ENCODE measurements at regions not wholly inside any gene's neighbourhood (a gene's known extent, or its start where the extent isn't known, plus 50 kb on each side); places are given as distances from the start of the nearest gene placed in this dataset.

DNA sequence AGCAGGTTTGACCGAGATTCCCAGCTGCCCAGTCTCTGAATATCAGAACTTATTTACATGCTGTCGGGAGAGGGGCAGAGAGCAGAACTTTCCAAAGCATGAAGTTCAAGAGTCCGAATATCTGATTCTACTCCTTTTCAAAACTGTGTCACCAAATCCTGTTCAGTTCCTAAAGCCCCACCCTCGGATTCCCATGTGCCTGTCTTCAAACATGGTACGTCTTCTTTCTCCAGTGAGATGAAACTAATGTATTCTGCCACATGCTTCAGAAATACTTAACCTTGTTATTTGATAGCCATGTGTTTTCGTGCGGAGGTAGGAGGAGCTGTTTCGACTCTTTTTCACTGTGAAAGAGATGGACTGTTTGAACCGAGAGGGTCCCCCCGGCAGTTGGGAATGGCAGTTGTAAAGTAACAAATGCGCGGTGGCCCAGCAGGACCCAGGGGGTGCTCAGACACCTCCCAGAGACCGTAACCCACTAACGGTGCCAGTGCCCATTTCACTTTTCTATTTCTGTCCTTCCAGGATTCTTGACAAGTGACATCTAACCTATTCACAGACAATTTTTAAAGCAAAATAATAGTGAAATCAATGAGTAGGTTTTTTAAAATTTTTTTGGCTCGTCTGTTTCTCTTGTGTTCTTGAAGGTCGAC is 67.2 kb downstream of the ZBTB18 start:
- TF ChIP-seq, protein P1, sequence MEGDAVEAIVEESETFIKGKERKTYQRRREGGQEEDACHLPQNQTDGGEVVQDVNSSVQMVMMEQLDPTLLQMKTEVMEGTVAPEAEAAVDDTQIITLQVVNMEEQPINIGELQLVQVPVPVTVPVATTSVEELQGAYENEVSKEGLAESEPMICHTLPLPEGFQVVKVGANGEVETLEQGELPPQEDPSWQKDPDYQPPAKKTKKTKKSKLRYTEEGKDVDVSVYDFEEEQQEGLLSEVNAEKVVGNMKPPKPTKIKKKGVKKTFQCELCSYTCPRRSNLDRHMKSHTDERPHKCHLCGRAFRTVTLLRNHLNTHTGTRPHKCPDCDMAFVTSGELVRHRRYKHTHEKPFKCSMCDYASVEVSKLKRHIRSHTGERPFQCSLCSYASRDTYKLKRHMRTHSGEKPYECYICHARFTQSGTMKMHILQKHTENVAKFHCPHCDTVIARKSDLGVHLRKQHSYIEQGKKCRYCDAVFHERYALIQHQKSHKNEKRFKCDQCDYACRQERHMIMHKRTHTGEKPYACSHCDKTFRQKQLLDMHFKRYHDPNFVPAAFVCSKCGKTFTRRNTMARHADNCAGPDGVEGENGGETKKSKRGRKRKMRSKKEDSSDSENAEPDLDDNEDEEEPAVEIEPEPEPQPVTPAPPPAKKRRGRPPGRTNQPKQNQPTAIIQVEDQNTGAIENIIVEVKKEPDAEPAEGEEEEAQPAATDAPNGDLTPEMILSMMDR (IDR thresholded peaks at IDR 0.05) = no peak
- no peak for TF ChIP-seq EZH2 (IDR thresholded peaks at IDR 0.05)
- TF ChIP-seq EZH2phosphoT487 (IDR thresholded peaks at IDR 0.05) = no peak

Measured in neural progenitor cell (in vitro differentiated cells).